ENCODE measurements at regions not wholly inside any gene's neighbourhood (a gene's known extent, or its start where the extent isn't known, plus 50 kb on each side); places are given as distances from the start of the nearest gene placed in this dataset.

- Histone ChIP-seq H3K4me1 (ENCODE audit: control insufficient read depth in 1 of 2, insufficient read depth in 2 of 2, low read length in 2 of 2) (no peaks in the 10 kb centered on the region), H3K79me2 (ENCODE audit: insufficient read depth, low read length) (no peaks in the 10 kb centered on the region), H3K27ac (ENCODE audit: low read depth in 1 of 2, low read length in 2 of 2) (no peak overlapping the region), H3K9me3 (replicated peaks in 1 of 2; ENCODE audit: control insufficient read depth in 1 of 2, insufficient read depth in 1 of 2, low read length in 2 of 2) (no peaks in the 10 kb centered on the region), H3K27me3 (ENCODE audit: control insufficient read depth in 2 of 2, insufficient read depth in 2 of 2, low read length in 2 of 2) (no peaks in the 10 kb centered on the region), H3K4me2 (replicated peaks; ENCODE audit: extremely low read depth, low read length, poor library complexity, severe bottlenecking) (no peak overlapping the region), H3K36me3 (replicated peaks in 1 of 2; ENCODE audit: control insufficient read depth in 1 of 2, insufficient read depth in 2 of 2, low read length in 2 of 2) (no peaks in the 10 kb centered on the region), H4K20me1 (ENCODE audit: insufficient read depth, low read length) (no peaks in the 10 kb centered on the region), H3K4me3 (replicated peaks in 1 of 3; ENCODE audit: low read depth in 2 of 3, low read length in 3 of 3) (no peak overlapping the region), H3K9ac (ENCODE audit: insufficient read depth, low read length, poor library complexity, severe bottlenecking) (no peak overlapping the region), H2AFZ (ENCODE audit: insufficient read depth, low read depth, low read length, poor library complexity, severe bottlenecking) (no peak overlapping the region)
- Mint-ChIP-seq H3K27me3 (ENCODE audit: low read depth in 3 of 3) (peaks cover 0 to 3% (median 0%) of the 10 kb centered on the region in 3 donors), H3K36me3 (no peaks in the 10 kb centered on the region), H3K4me3 (no peak overlapping the region), H3K27ac (no peak overlapping the region), H3K4me1 (no peaks in the 10 kb centered on the region), H3K9me3 (peaks cover 0 to 2% (median 0%) of the 10 kb centered on the region in 7 donors)
- no peak for DNase-seq
- TF ChIP-seq, protein P1, sequence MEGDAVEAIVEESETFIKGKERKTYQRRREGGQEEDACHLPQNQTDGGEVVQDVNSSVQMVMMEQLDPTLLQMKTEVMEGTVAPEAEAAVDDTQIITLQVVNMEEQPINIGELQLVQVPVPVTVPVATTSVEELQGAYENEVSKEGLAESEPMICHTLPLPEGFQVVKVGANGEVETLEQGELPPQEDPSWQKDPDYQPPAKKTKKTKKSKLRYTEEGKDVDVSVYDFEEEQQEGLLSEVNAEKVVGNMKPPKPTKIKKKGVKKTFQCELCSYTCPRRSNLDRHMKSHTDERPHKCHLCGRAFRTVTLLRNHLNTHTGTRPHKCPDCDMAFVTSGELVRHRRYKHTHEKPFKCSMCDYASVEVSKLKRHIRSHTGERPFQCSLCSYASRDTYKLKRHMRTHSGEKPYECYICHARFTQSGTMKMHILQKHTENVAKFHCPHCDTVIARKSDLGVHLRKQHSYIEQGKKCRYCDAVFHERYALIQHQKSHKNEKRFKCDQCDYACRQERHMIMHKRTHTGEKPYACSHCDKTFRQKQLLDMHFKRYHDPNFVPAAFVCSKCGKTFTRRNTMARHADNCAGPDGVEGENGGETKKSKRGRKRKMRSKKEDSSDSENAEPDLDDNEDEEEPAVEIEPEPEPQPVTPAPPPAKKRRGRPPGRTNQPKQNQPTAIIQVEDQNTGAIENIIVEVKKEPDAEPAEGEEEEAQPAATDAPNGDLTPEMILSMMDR (IDR thresholded peaks at IDR 0.05), result no peak
- WGBS (ENCODE audit: insufficient coverage), result 80% methylated on average over 1 of the region's 1 CpG
- intact Hi-C loops (cut with micrococcal nuclease), result no loop called here
These were observed 476.5 kb downstream of the SLC6A15 start for GRCh38 chr12:84436134-84436533.

GRCh38 chr12:84435682-84436081 lies 476.9 kb downstream of the SLC6A15 start:
- H3K4me2 ChIP-seq (replicated peaks; ENCODE audit: extremely low read depth, low read length, poor library complexity, severe bottlenecking), result no peak overlapping the region
- H4K20me1 ChIP-seq (ENCODE audit: insufficient read depth, low read length), result no peaks in the 10 kb centered on the region
- H3K36me3 ChIP-seq (replicated peaks in 1 of 2; ENCODE audit: control insufficient read depth in 1 of 2, insufficient read depth in 2 of 2, low read length in 2 of 2), result no peaks in the 10 kb centered on the region
- no peak overlapping the region for H3K27ac ChIP-seq (ENCODE audit: low read depth in 1 of 2, low read length in 2 of 2)
- TF ChIP-seq, protein P1 (IDR thresholded peaks at IDR 0.05), result no peak
- Mint-ChIP-seq H3K36me3 (no peaks in the 10 kb centered on the region), H3K27me3 (ENCODE audit: low read depth in 3 of 3) (peaks cover 0 to 3% (median 0%) of the 10 kb centered on the region in 3 donors), H3K27ac (no peak overlapping the region), H3K4me3 (no peak overlapping the region), H3K9me3 (peaks cover 0 to 2% (median 0%) of the 10 kb centered on the region in 7 donors), H3K4me1 (no peaks in the 10 kb centered on the region)
- no peaks in the 10 kb centered on the region for H3K27me3 ChIP-seq (ENCODE audit: control insufficient read depth in 2 of 2, insufficient read depth in 2 of 2, low read length in 2 of 2)
- no CpG with 5 or more reads among the region's 2 CpGs for WGBS (ENCODE audit: insufficient coverage)
- DNase-seq, result no peak
- H3K9me3 ChIP-seq (replicated peaks in 1 of 2; ENCODE audit: control insufficient read depth in 1 of 2, insufficient read depth in 1 of 2, low read length in 2 of 2), result no peaks in the 10 kb centered on the region
- no peak overlapping the region for H3K4me3 ChIP-seq (replicated peaks in 1 of 3; ENCODE audit: low read depth in 2 of 3, low read length in 3 of 3)
- H3K4me1 ChIP-seq (ENCODE audit: control insufficient read depth in 1 of 2, insufficient read depth in 2 of 2, low read length in 2 of 2), result no peaks in the 10 kb centered on the region
- H3K79me2 ChIP-seq (ENCODE audit: insufficient read depth, low read length), result no peaks in the 10 kb centered on the region
- no peak overlapping the region for H2AFZ ChIP-seq (ENCODE audit: insufficient read depth, low read depth, low read length, poor library complexity, severe bottlenecking)
- no peak overlapping the region for H3K9ac ChIP-seq (ENCODE audit: insufficient read depth, low read length, poor library complexity, severe bottlenecking)
- intact Hi-C loops (cut with micrococcal nuclease), result no loop called here

All from CD14-positive monocyte (primary cell).